ENCODE measurements at regions not wholly inside any gene's neighbourhood (a gene's known extent, or its start where the extent isn't known, plus 50 kb on each side); places are given as distances from the start of the nearest gene placed in this dataset.

GRCh38 chr7:54904986-54905385 is 113.8 kb upstream of the EGFR start:
- TF ChIP-seq, protein P1, sequence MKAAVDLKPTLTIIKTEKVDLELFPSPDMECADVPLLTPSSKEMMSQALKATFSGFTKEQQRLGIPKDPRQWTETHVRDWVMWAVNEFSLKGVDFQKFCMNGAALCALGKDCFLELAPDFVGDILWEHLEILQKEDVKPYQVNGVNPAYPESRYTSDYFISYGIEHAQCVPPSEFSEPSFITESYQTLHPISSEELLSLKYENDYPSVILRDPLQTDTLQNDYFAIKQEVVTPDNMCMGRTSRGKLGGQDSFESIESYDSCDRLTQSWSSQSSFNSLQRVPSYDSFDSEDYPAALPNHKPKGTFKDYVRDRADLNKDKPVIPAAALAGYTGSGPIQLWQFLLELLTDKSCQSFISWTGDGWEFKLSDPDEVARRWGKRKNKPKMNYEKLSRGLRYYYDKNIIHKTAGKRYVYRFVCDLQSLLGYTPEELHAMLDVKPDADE (IDR thresholded peaks at IDR 0.05): no peak
- TF ChIP-seq STAT1 (IDR thresholded peaks at IDR 0.05; ENCODE audit: unreplicated experiment) (no peak), ZNF114 (CRISPR knock-in tag; IDR thresholded peaks at IDR 0.05) (no peak)
- Histone ChIP-seq H3K4me2 (no peak overlapping the region), H3K4me3 (no peak overlapping the region), H3K9me2 (ENCODE audit: insufficient read depth) (no peaks in the 10 kb centered on the region), H3K27ac (ENCODE audit: low read depth) (no peak overlapping the region), H3F3A (replicated peaks; ENCODE audit: low read depth) (no peaks in the 10 kb centered on the region), H3K36me3 (ENCODE audit: insufficient read depth) (no peaks in the 10 kb centered on the region), H3K27me3 (ENCODE audit: insufficient read depth) (no peaks in the 10 kb centered on the region), H3K4me1 (ENCODE audit: insufficient read depth) (no peaks in the 10 kb centered on the region), H2AFZ (no peak overlapping the region; the same call in 1 of the 2 replicates), H4K20me1 (replicated peaks; ENCODE audit: insufficient read depth) (no peaks in the 10 kb centered on the region), H3K79me2 (replicated peaks; ENCODE audit: insufficient read depth) (no peaks in the 10 kb centered on the region)
- ATAC-seq (no peak), DNase-seq (ENCODE audit: low spot score) (no peak)
- Mint-ChIP-seq H3K36me3 (ENCODE audit: low read depth) (no peaks in the 10 kb centered on the region), H3K4me1 (no peaks in the 10 kb centered on the region), H3K27me3 (ENCODE audit: insufficient read depth, low read depth, poor library complexity) (peaks cover 2% of the 10 kb centered on the region), H3K27ac (no peak overlapping the region), H3K9me3 (no peaks in the 10 kb centered on the region), H3K4me3 (no peak overlapping the region)

- no peak overlapping the region for H3K4me2 ChIP-seq
- H3K27me3 Mint-ChIP-seq (ENCODE audit: insufficient read depth, low read depth, poor library complexity): peaks cover 2% of the 10 kb centered on the region
- TF ChIP-seq STAT1 (IDR thresholded peaks at IDR 0.05; ENCODE audit: unreplicated experiment) (no peak), EZH2phosphoT487 (IDR thresholded peaks at IDR 0.05; ENCODE audit: unreplicated experiment) (no peak), NANOG (IDR thresholded peaks at IDR 0.05; ENCODE audit: borderline replicate concordance) (no peak), JUNB (IDR thresholded peaks at IDR 0.05; ENCODE audit: unreplicated experiment) (no peak), ZNF114 (CRISPR knock-in tag; IDR thresholded peaks at IDR 0.05) (no peak), EZH2 (IDR thresholded peaks at IDR 0.05; ENCODE audit: low read depth, unreplicated experiment) (no peak), POLR2AphosphoS5 (IDR thresholded peaks at IDR 0.05; ENCODE audit: low read depth) (no peak), CTCF (conservative IDR thresholded peaks at IDR 0.05; ENCODE audit: low read depth in 2 of 2) (no peak), CREB1 (CRISPR knock-in tag; IDR thresholded peaks at IDR 0.05; ENCODE audit: low read depth) (no peak)
- TF ChIP-seq, protein P1 (IDR thresholded peaks at IDR 0.05): no peak
- TF ChIP-seq, protein P2, sequence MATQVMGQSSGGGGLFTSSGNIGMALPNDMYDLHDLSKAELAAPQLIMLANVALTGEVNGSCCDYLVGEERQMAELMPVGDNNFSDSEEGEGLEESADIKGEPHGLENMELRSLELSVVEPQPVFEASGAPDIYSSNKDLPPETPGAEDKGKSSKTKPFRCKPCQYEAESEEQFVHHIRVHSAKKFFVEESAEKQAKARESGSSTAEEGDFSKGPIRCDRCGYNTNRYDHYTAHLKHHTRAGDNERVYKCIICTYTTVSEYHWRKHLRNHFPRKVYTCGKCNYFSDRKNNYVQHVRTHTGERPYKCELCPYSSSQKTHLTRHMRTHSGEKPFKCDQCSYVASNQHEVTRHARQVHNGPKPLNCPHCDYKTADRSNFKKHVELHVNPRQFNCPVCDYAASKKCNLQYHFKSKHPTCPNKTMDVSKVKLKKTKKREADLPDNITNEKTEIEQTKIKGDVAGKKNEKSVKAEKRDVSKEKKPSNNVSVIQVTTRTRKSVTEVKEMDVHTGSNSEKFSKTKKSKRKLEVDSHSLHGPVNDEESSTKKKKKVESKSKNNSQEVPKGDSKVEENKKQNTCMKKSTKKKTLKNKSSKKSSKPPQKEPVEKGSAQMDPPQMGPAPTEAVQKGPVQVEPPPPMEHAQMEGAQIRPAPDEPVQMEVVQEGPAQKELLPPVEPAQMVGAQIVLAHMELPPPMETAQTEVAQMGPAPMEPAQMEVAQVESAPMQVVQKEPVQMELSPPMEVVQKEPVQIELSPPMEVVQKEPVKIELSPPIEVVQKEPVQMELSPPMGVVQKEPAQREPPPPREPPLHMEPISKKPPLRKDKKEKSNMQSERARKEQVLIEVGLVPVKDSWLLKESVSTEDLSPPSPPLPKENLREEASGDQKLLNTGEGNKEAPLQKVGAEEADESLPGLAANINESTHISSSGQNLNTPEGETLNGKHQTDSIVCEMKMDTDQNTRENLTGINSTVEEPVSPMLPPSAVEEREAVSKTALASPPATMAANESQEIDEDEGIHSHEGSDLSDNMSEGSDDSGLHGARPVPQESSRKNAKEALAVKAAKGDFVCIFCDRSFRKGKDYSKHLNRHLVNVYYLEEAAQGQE (IDR thresholded peaks at IDR 0.05; ENCODE audit: unreplicated experiment): no peak
These were observed 111.9 kb upstream of the EGFR start for GRCh38 chr7:54906963-54907362.

More at GRCh38 chr7:54906963-54907362, 111.9 kb upstream of the EGFR start:
- no peak overlapping the region for H3K27ac ChIP-seq (ENCODE audit: low read depth)
- Mint-ChIP-seq H3K27ac (no peak overlapping the region), H3K4me1 (no peaks in the 10 kb centered on the region), H3K4me3 (no peak overlapping the region), H3K9me3 (no peaks in the 10 kb centered on the region), H3K36me3 (ENCODE audit: low read depth) (no peaks in the 10 kb centered on the region)
- H3K9me2 ChIP-seq (ENCODE audit: insufficient read depth): no peaks in the 10 kb centered on the region
- no peaks in the 10 kb centered on the region for H4K20me1 ChIP-seq (replicated peaks; ENCODE audit: insufficient read depth)
- H3K79me2 ChIP-seq (replicated peaks; ENCODE audit: insufficient read depth): no peaks in the 10 kb centered on the region
- H3K4me1 ChIP-seq (ENCODE audit: insufficient read depth): no peaks in the 10 kb centered on the region
- H3F3A ChIP-seq (replicated peaks; ENCODE audit: low read depth): no peaks in the 10 kb centered on the region
- no peak overlapping the region for H3K4me3 ChIP-seq
- ATAC-seq (no peak), DNase-seq (ENCODE audit: low spot score) (no peak)
- H3K36me3 ChIP-seq (ENCODE audit: insufficient read depth): no peaks in the 10 kb centered on the region
- peak overlapping the region; percentile 39; the same call in 1 of the 2 replicates for H2AFZ ChIP-seq
- no peaks in the 10 kb centered on the region for H3K27me3 ChIP-seq (ENCODE audit: insufficient read depth)

Measured in GM23338 (cell line).